UCSD-AML1 (cell line): ENCODE measurements at regions not wholly inside any gene's neighbourhood (a gene's known extent, or its start where the extent isn't known, plus 50 kb on each side); places are given as distances from the start of the nearest gene placed in this dataset.
"Not testable (repeated sequence)": the region's sequence is repeated elsewhere in the genome, so short reads cannot be mapped to it uniquely, and the experiment has no call there.

Experiments used
- DNase-seq: peaks from one replicate; lab custom pipeline; 2025; ENCODE audit not compliant: unreplicated experiment; lab: John Stamatoyannopoulos, UW

- no peak for DNase-seq
Measured at GRCh38 chr2:52343706-52344266, 1311.9 kb upstream of the NRXN1 start.

GRCh38 chr2:52343010-52343409, 1311.1 kb upstream of the NRXN1 start:
- no peak for DNase-seq

GRCh38 chr2:52342458-52342857, 1310.5 kb upstream of the NRXN1 start:
- DNase-seq: no peak

- DNase-seq: no peak
Measured at GRCh38 chr2:52341732-52342131, 1309.8 kb upstream of the NRXN1 start.

GRCh38 chr2:52340171-52340570, 1308.2 kb upstream of the NRXN1 start:
- no peak for DNase-seq

GRCh38 chr2:52337786-52338185, 1305.9 kb upstream of the NRXN1 start:
- DNase-seq: not testable (repeated sequence)

GRCh38 chr2:52336951-52337350, 1305.0 kb upstream of the NRXN1 start:
- no peak for DNase-seq

GRCh38 chr2:52335727-52336126, 1303.8 kb upstream of the NRXN1 start:
- DNase-seq: no peak

GRCh38 chr2:52334185-52334584, 1302.3 kb upstream of the NRXN1 start:
- no peak for DNase-seq

- DNase-seq: no peak
Measured at GRCh38 chr2:52327641-52328040, 1295.7 kb upstream of the NRXN1 start.

- no peak for DNase-seq
Measured at GRCh38 chr2:52314231-52314630, 1282.3 kb upstream of the NRXN1 start.

- DNase-seq: no peak
Measured at GRCh38 chr2:52312486-52312885, 1280.6 kb upstream of the NRXN1 start.

- DNase-seq: no peak
Measured at GRCh38 chr2:52311862-52312261, 1279.9 kb upstream of the NRXN1 start.

GRCh38 chr2:52308156-52308555, 1276.2 kb upstream of the NRXN1 start:
- DNase-seq: no peak

GRCh38 chr2:52294628-52295027, 1262.7 kb upstream of the NRXN1 start:
- no peak for DNase-seq

- DNase-seq: no peak
Measured at GRCh38 chr2:52292801-52293200, 1260.9 kb upstream of the NRXN1 start.

GRCh38 chr2:52289741-52290140, 1257.8 kb upstream of the NRXN1 start:
- no peak for DNase-seq

GRCh38 chr2:52288596-52288995, 1256.7 kb upstream of the NRXN1 start:
- DNase-seq: no peak

- DNase-seq: peak; percentile 8
Measured at GRCh38 chr2:52269696-52270485, 1238.0 kb upstream of the NRXN1 start.

- DNase-seq: no peak
Measured at GRCh38 chr2:52264911-52265310, 1233.0 kb upstream of the NRXN1 start.

- DNase-seq: no peak
Measured at GRCh38 chr2:52264488-52264887, 1232.6 kb upstream of the NRXN1 start.

GRCh38 chr2:52260904-52261303, 1229.0 kb upstream of the NRXN1 start:
- DNase-seq: no peak

- not testable (repeated sequence) for DNase-seq
Measured at GRCh38 chr2:52258967-52259366, 1227.0 kb upstream of the NRXN1 start.
